ENCODE measurements at regions not wholly inside any gene's neighbourhood (a gene's known extent, or its start where the extent isn't known, plus 50 kb on each side); places are given as distances from the start of the nearest gene placed in this dataset.

DNA sequence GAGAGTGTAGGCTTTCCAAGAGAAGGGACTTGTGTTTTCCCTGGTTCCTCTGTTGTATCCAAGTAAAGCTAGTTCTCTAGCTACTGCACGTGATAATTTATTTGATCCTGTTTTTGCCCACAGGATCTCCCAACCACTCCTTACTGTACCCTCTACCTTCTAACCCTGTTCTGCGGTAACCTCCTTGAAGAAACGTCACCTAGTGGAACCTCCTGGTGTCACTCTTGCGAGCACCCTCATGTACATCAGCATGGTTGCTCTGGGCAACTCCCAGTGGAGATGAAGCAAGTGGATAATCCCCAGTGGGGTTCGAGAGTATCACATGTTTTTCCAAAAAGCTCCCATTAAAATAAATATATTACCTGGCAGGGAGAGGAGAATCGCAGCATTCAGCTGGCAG lies 108.9 kb upstream of the CLMP start:
- TF ChIP-seq, protein P1, sequence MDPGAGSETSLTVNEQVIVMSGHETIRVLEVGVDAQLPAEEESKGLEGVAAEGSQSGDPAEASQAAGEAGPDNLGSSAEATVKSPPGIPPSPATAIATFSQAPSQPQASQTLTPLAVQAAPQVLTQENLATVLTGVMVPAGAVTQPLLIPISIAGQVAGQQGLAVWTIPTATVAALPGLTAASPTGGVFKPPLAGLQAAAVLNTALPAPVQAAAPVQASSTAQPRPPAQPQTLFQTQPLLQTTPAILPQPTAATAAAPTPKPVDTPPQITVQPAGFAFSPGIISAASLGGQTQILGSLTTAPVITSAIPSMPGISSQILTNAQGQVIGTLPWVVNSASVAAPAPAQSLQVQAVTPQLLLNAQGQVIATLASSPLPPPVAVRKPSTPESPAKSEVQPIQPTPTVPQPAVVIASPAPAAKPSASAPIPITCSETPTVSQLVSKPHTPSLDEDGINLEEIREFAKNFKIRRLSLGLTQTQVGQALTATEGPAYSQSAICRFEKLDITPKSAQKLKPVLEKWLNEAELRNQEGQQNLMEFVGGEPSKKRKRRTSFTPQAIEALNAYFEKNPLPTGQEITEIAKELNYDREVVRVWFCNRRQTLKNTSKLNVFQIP (CRISPR knock-in tag; IDR thresholded peaks at IDR 0.05; ENCODE audit: borderline replicate concordance, low read depth), result no peak
- TF ChIP-seq, protein P2, sequence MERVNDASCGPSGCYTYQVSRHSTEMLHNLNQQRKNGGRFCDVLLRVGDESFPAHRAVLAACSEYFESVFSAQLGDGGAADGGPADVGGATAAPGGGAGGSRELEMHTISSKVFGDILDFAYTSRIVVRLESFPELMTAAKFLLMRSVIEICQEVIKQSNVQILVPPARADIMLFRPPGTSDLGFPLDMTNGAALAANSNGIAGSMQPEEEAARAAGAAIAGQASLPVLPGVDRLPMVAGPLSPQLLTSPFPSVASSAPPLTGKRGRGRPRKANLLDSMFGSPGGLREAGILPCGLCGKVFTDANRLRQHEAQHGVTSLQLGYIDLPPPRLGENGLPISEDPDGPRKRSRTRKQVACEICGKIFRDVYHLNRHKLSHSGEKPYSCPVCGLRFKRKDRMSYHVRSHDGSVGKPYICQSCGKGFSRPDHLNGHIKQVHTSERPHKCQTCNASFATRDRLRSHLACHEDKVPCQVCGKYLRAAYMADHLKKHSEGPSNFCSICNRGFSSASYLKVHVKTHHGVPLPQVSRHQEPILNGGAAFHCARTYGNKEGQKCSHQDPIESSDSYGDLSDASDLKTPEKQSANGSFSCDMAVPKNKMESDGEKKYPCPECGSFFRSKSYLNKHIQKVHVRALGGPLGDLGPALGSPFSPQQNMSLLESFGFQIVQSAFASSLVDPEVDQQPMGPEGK (CRISPR knock-in tag; IDR thresholded peaks at IDR 0.05; ENCODE audit: borderline replicate concordance), result no peak
- TF ChIP-seq, protein P3, sequence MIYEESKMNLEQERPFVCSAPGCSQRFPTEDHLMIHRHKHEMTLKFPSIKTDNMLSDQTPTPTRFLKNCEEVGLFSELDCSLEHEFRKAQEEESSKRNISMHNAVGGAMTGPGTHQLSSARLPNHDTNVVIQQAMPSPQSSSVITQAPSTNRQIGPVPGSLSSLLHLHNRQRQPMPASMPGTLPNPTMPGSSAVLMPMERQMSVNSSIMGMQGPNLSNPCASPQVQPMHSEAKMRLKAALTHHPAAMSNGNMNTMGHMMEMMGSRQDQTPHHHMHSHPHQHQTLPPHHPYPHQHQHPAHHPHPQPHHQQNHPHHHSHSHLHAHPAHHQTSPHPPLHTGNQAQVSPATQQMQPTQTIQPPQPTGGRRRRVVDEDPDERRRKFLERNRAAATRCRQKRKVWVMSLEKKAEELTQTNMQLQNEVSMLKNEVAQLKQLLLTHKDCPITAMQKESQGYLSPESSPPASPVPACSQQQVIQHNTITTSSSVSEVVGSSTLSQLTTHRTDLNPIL (CRISPR knock-in tag; IDR thresholded peaks at IDR 0.05; ENCODE audit: low read depth), result no peak
- TF ChIP-seq, protein P4, sequence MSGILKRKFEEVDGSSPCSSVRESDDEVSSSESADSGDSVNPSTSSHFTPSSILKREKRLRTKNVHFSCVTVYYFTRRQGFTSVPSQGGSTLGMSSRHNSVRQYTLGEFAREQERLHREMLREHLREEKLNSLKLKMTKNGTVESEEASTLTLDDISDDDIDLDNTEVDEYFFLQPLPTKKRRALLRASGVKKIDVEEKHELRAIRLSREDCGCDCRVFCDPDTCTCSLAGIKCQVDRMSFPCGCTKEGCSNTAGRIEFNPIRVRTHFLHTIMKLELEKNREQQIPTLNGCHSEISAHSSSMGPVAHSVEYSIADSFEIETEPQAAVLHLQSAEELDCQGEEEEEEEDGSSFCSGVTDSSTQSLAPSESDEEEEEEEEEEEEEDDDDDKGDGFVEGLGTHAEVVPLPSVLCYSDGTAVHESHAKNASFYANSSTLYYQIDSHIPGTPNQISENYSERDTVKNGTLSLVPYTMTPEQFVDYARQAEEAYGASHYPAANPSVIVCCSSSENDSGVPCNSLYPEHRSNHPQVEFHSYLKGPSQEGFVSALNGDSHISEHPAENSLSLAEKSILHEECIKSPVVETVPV (CRISPR knock-in tag; IDR thresholded peaks at IDR 0.05), result no peak
- TF ChIP-seq TOX (CRISPR knock-in tag; IDR thresholded peaks at IDR 0.05; ENCODE audit: borderline replicate concordance), result no peak
- no peak for TF ChIP-seq ZNF70 (CRISPR knock-in tag; IDR thresholded peaks at IDR 0.05)
- TF ChIP-seq ARNTL (CRISPR knock-in tag; IDR thresholded peaks at IDR 0.05; ENCODE audit: borderline replicate concordance, low read depth), result no peak
- ATAC-seq, result no peak

DNA sequence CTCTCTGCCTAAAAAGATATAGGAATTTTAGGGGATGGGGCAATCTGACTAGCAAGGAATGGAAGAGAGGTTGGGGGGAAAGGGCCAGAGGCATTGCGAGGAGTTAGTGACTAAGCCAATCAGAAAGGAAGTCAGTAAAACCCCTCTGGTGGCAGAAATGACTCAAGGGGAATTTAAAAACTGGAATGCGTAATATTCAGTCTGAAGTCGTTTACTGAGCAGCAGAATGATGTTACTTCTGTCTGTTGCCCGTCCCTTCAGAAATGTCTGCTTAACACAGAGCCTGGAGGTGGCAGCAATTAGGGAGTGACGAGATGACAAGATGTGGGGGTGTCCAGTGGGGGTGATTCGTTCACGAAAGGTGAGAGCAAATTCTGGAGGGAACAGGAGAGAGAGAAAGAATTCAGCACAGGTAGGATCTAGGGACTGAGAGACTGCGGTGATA lies 107.7 kb upstream of the CLMP start:
- ATAC-seq, result peak; percentile 78
- TF ChIP-seq ZNF8 (CRISPR knock-in tag; IDR thresholded peaks at IDR 0.05), result no peak
- TF ChIP-seq CSDC2 (CRISPR knock-in tag; IDR thresholded peaks at IDR 0.05), result no peak
- TF ChIP-seq, protein P4 (CRISPR knock-in tag; IDR thresholded peaks at IDR 0.05), result no peak
- no peak for TF ChIP-seq RARB (CRISPR knock-in tag; IDR thresholded peaks at IDR 0.05)
- no peak for TF ChIP-seq TOX (CRISPR knock-in tag; IDR thresholded peaks at IDR 0.05; ENCODE audit: borderline replicate concordance)
- TF ChIP-seq ISL1 (CRISPR knock-in tag; IDR thresholded peaks at IDR 0.05), result no peak
- no peak for TF ChIP-seq ZC3H10 (CRISPR knock-in tag; IDR thresholded peaks at IDR 0.05)
- TF ChIP-seq, protein P3 (CRISPR knock-in tag; IDR thresholded peaks at IDR 0.05; ENCODE audit: low read depth), result no peak
- no peak for TF ChIP-seq ZFP3 (CRISPR knock-in tag; IDR thresholded peaks at IDR 0.05)
- no peak for TF ChIP-seq ARNTL (CRISPR knock-in tag; IDR thresholded peaks at IDR 0.05; ENCODE audit: borderline replicate concordance, low read depth)
- TF ChIP-seq ZNF565 (CRISPR knock-in tag; conservative IDR thresholded peaks at IDR 0.05; ENCODE audit: low read depth), result no peak
- no peak for TF ChIP-seq TSHZ2 (CRISPR knock-in tag; IDR thresholded peaks at IDR 0.05)
